ENCODE measurements at regions not wholly inside any gene's neighbourhood (a gene's known extent, or its start where the extent isn't known, plus 50 kb on each side); places are given as distances from the start of the nearest gene placed in this dataset.

DNA sequence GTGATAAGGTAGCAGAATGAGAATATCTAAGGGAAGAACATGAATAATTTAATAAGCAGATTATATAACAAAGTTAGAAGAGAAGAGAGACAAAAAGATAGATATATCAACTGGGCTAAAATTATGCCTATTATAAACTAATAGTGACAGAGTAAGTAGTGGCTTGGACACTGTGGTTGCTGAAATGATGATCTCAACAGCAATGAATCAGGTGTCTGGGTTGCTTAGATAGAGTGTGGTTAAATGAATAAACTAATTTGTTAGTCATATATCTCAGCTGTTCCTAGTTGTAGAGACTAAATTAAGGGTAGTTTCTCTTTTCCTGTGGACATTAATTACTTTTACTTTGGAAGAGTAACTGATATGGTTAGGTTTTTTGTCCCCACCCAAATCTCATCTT lies 1485.4 kb upstream of the CELF4 start:
- TF ChIP-seq, protein P1, sequence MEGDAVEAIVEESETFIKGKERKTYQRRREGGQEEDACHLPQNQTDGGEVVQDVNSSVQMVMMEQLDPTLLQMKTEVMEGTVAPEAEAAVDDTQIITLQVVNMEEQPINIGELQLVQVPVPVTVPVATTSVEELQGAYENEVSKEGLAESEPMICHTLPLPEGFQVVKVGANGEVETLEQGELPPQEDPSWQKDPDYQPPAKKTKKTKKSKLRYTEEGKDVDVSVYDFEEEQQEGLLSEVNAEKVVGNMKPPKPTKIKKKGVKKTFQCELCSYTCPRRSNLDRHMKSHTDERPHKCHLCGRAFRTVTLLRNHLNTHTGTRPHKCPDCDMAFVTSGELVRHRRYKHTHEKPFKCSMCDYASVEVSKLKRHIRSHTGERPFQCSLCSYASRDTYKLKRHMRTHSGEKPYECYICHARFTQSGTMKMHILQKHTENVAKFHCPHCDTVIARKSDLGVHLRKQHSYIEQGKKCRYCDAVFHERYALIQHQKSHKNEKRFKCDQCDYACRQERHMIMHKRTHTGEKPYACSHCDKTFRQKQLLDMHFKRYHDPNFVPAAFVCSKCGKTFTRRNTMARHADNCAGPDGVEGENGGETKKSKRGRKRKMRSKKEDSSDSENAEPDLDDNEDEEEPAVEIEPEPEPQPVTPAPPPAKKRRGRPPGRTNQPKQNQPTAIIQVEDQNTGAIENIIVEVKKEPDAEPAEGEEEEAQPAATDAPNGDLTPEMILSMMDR (conservative IDR thresholded peaks at IDR 0.05; ENCODE audit: low read depth, low read length), result no peak
- TF ChIP-seq EZH2 (IDR thresholded peaks at IDR 0.05; ENCODE audit: low read length, unreplicated experiment) (no peak), EZH2phosphoT487 (IDR thresholded peaks at IDR 0.05; ENCODE audit: borderline replicate concordance, low read length) (no peak)
